ENCODE measurements at regions not wholly inside any gene's neighbourhood (a gene's known extent, or its start where the extent isn't known, plus 50 kb on each side); places are given as distances from the start of the nearest gene placed in this dataset.

DNA sequence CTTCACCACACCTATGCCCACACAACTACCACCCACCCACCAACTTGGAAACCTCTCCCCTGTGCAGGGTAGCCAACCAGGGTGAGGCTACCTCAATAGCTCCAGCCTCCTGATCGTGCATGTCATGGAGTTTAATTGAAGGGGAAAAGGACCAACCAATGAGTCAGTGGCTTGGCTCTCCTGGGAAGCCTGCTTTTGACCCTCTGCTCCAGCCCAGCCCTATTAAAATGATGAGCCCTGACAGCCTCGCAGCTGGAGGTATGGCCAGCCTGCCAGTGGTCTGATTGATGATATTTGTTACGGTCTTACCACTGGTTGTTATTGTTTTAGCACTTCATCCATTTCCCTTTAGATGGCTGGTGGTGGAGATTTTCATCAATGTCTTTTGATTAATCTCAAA lies 280.4 kb downstream of the SH3GL2 start:
- H3K27ac ChIP-seq (ENCODE audit: poor library complexity, severe bottlenecking), result no peak overlapping the region
- H3K9me3 ChIP-seq (ENCODE audit: severe bottlenecking), result no peaks in the 10 kb centered on the region
- no peak overlapping the region for H3K4me3 ChIP-seq (ENCODE audit: severe bottlenecking)
- no peaks in the 10 kb centered on the region for H3K27me3 ChIP-seq (ENCODE audit: insufficient read depth, poor library complexity, severe bottlenecking)
- ATAC-seq (ENCODE audit: low read depth) (no peak), DNase-seq (ENCODE audit: low spot score) (no peak)
- H3K36me3 ChIP-seq (ENCODE audit: low read depth), result no peaks in the 10 kb centered on the region
- no peaks in the 10 kb centered on the region for H3K4me1 ChIP-seq (ENCODE audit: insufficient read depth, poor library complexity, severe bottlenecking)
- TF ChIP-seq, protein P1, sequence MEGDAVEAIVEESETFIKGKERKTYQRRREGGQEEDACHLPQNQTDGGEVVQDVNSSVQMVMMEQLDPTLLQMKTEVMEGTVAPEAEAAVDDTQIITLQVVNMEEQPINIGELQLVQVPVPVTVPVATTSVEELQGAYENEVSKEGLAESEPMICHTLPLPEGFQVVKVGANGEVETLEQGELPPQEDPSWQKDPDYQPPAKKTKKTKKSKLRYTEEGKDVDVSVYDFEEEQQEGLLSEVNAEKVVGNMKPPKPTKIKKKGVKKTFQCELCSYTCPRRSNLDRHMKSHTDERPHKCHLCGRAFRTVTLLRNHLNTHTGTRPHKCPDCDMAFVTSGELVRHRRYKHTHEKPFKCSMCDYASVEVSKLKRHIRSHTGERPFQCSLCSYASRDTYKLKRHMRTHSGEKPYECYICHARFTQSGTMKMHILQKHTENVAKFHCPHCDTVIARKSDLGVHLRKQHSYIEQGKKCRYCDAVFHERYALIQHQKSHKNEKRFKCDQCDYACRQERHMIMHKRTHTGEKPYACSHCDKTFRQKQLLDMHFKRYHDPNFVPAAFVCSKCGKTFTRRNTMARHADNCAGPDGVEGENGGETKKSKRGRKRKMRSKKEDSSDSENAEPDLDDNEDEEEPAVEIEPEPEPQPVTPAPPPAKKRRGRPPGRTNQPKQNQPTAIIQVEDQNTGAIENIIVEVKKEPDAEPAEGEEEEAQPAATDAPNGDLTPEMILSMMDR (IDR thresholded peaks at IDR 0.05; ENCODE audit: poor library complexity, severe bottlenecking), result no peak

DNA sequence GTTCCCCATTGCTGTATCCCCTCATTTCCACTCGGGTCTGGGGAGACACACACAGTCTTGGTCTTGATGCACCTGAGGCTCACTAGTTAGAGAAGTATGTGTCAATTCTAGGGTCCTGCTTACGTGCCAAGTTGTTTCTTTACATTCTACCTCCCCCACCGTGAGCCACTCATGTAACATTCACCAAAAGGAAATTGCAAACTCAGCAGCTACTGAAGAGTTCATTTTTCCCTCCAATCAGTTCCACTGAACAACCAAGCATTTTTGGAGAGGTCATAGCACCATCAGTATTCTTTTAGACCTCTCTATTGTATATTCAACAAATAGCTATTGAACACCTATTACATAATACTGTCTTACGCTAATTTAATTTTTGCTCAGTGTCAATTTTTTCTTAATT lies 281.1 kb downstream of the SH3GL2 start:
- ATAC-seq (ENCODE audit: low read depth), result no peak
- Histone ChIP-seq H3K27me3 (ENCODE audit: insufficient read depth, poor library complexity, severe bottlenecking) (peaks cover 1% of the 10 kb centered on the region), H3K36me3 (ENCODE audit: low read depth) (no peaks in the 10 kb centered on the region), H3K27ac (ENCODE audit: poor library complexity, severe bottlenecking) (no peak overlapping the region), H3K4me3 (ENCODE audit: severe bottlenecking) (no peak overlapping the region), H3K4me1 (ENCODE audit: insufficient read depth, poor library complexity, severe bottlenecking) (no peaks in the 10 kb centered on the region), H3K9me3 (ENCODE audit: severe bottlenecking) (no peaks in the 10 kb centered on the region)
- TF ChIP-seq, protein P1 (IDR thresholded peaks at IDR 0.05; ENCODE audit: poor library complexity, severe bottlenecking), result no peak
- DNase-seq (ENCODE audit: low spot score), result no peak

DNA sequence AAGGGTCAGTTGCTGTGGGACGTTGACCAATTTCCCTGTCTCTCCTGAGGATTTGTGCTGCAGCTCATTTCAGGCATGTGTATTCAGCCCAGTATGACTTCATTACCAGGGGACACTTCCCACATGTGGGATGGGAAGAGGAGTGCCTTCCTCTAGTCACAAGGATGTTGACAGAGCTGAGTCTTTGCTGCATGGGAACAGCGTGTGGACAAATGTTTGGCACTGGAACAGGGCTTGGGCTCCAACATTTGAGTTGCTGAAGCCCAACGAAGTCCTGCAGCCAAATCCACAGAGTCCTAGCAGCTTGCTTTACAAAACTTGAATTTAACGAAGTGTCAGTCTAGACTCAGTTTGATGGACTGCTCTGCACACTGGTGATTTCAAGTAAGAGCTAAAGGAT lies 283.2 kb downstream of the SH3GL2 start:
- no peak overlapping the region for H3K27ac ChIP-seq (ENCODE audit: poor library complexity, severe bottlenecking)
- H3K9me3 ChIP-seq (ENCODE audit: severe bottlenecking), result no peaks in the 10 kb centered on the region
- ATAC-seq (ENCODE audit: low read depth) (no peak), DNase-seq (ENCODE audit: low spot score) (no peak)
- no peak overlapping the region for H3K4me3 ChIP-seq (ENCODE audit: severe bottlenecking)
- H3K4me1 ChIP-seq (ENCODE audit: insufficient read depth, poor library complexity, severe bottlenecking), result no peaks in the 10 kb centered on the region
- TF ChIP-seq, protein P1 (IDR thresholded peaks at IDR 0.05; ENCODE audit: poor library complexity, severe bottlenecking), result no peak
- no peaks in the 10 kb centered on the region for H3K36me3 ChIP-seq (ENCODE audit: low read depth)
- H3K27me3 ChIP-seq (ENCODE audit: insufficient read depth, poor library complexity, severe bottlenecking), result peaks cover 6% of the 10 kb centered on the region

DNA sequence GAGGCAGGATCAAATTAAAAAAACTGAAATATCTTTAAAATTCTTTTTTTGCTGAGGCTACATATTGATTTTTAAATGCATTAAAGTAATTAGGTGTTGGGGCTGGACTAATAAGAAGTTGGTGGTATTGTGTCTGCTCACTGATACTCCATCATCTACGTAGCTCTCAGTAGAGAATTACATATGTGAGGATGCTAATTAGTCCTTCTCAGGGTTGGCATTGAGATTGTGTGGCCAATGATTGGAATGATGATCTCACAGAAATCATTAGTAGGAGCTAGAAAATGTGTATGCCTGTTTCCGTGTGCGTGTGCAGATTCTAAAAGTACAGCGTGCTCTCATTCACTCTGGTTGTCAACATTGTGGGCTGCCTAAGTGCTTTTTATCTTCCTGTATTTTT lies 283.8 kb downstream of the SH3GL2 start:
- TF ChIP-seq, protein P1 (IDR thresholded peaks at IDR 0.05; ENCODE audit: poor library complexity, severe bottlenecking), result no peak
- ATAC-seq (ENCODE audit: low read depth) (no peak), DNase-seq (ENCODE audit: low spot score) (no peak)
- H3K36me3 ChIP-seq (ENCODE audit: low read depth), result no peaks in the 10 kb centered on the region
- no peak overlapping the region for H3K4me3 ChIP-seq (ENCODE audit: severe bottlenecking)
- no peaks in the 10 kb centered on the region for H3K4me1 ChIP-seq (ENCODE audit: insufficient read depth, poor library complexity, severe bottlenecking)
- H3K27me3 ChIP-seq (ENCODE audit: insufficient read depth, poor library complexity, severe bottlenecking), result peaks cover 6% of the 10 kb centered on the region
- H3K27ac ChIP-seq (ENCODE audit: poor library complexity, severe bottlenecking), result no peak overlapping the region
- no peaks in the 10 kb centered on the region for H3K9me3 ChIP-seq (ENCODE audit: severe bottlenecking)

DNA sequence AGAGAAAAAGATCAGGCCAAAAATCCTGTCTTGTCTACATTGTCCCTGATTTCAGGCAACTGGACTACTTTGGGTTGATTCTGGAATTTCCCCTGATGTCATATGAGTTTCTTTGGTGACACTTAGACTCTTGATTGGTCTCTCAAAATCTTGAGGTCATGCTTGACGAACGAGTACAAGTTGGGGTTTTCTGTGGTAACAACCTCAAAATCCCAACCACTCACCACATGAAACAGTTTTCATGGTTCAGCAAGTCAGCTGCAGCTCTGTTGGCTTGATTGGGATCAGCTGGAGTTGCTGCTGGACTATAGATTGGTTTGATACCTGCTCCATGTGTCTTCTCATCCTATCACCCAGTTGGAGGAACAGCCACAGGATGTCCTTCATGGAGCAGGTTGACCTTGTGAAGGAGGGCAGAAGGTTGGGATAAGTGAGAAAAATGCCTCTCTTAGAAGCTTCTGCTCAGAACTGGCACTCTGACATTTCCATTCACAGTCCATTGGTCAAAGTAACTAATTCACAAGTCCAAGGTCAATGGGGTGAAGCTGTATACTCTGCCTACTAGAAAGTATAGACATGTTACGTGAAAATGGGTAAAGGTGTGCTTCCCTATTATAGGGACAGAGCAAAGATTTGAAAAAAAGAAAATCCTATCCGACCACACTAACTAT lies 284.5 kb downstream of the SH3GL2 start:
- Histone ChIP-seq H3K4me1 (ENCODE audit: insufficient read depth, poor library complexity, severe bottlenecking) (no peaks in the 10 kb centered on the region), H3K4me3 (ENCODE audit: severe bottlenecking) (no peak overlapping the region), H3K27me3 (ENCODE audit: insufficient read depth, poor library complexity, severe bottlenecking) (peaks cover 6% of the 10 kb centered on the region), H3K27ac (ENCODE audit: poor library complexity, severe bottlenecking) (no peak overlapping the region), H3K36me3 (ENCODE audit: low read depth) (no peaks in the 10 kb centered on the region), H3K9me3 (ENCODE audit: severe bottlenecking) (no peaks in the 10 kb centered on the region)
- TF ChIP-seq, protein P1 (IDR thresholded peaks at IDR 0.05; ENCODE audit: poor library complexity, severe bottlenecking), result no peak
- DNase-seq (ENCODE audit: low spot score) (no peak), ATAC-seq (ENCODE audit: low read depth) (no peak)

All from RWPE2 (cell line).